ENCODE measurements at regions not wholly inside any gene's neighbourhood (a gene's known extent, or its start where the extent isn't known, plus 50 kb on each side); places are given as distances from the start of the nearest gene placed in this dataset.

GRCh38 chr11:15590132-15590531 is 475.4 kb downstream of the INSC start:
- TF ChIP-seq CTCF (IDR thresholded peaks at IDR 0.05) (no peak), EP300 (IDR thresholded peaks at IDR 0.05) (no peak), POLR2AphosphoS5 (IDR thresholded peaks at IDR 0.05) (no peak), POLR2A (IDR thresholded peaks at IDR 0.05) (no peak)
- WGBS, 2 donors (ENCODE audit: low coverage in 1 of 2), result 100% methylated on average over 1 of the region's 1 CpG; no CpG with 5 or more reads in 1 of the 2 donors
- Histone ChIP-seq H3K27me3 (no peaks in the 10 kb centered on the region), H3K4me1 (peaks cover 0 to 19% (median 0%) of the 10 kb centered on the region in 3 donors), H3K9me3 (no peaks in the 10 kb centered on the region), H3K36me3 (no peaks in the 10 kb centered on the region), H3K4me3 (no peak overlapping the region), H3K27ac (no peak overlapping the region)
- ATAC-seq, result no peak

GRCh38 chr11:15591112-15591537 is 476.4 kb downstream of the INSC start:
- Histone ChIP-seq H3K27ac (no peak overlapping the region), H3K27me3 (no peaks in the 10 kb centered on the region), H3K9me3 (no peaks in the 10 kb centered on the region), H3K4me1 (peaks cover 0 to 29% (median 1%) of the 10 kb centered on the region in 3 donors), H3K4me3 (no peak overlapping the region), H3K36me3 (no peaks in the 10 kb centered on the region)
- no peak for ATAC-seq
- 20 to 82% methylated on average over 2 to 3 of the region's 5 CpGs for WGBS, 2 donors (ENCODE audit: low coverage in 1 of 2)
- no peak for TF ChIP-seq CTCF (IDR thresholded peaks at IDR 0.05)
- no peak for TF ChIP-seq POLR2A (IDR thresholded peaks at IDR 0.05)
- TF ChIP-seq EP300 (IDR thresholded peaks at IDR 0.05), result no peak
- TF ChIP-seq POLR2AphosphoS5 (IDR thresholded peaks at IDR 0.05), result no peak

- WGBS, 2 donors (ENCODE audit: low coverage in 1 of 2), result 80% methylated on average over 1 to 2 of the region's 4 CpGs
- no peak for TF ChIP-seq POLR2AphosphoS5 (IDR thresholded peaks at IDR 0.05)
Observed at GRCh38 chr11:15594607-15595006, 479.9 kb downstream of the INSC start.

GRCh38 chr11:15599376-15599775 is 484.7 kb downstream of the INSC start:
- no peak overlapping the region for H3K27ac ChIP-seq
- no peak for TF ChIP-seq POLR2A (IDR thresholded peaks at IDR 0.05)
- no peak for TF ChIP-seq CTCF (IDR thresholded peaks at IDR 0.05)
- TF ChIP-seq EP300 (IDR thresholded peaks at IDR 0.05), result no peak
- TF ChIP-seq POLR2AphosphoS5 (IDR thresholded peaks at IDR 0.05), result no peak
- no peaks in the 10 kb centered on the region for H3K9me3 ChIP-seq
- H3K4me3 ChIP-seq, result no peak overlapping the region
- H3K27me3 ChIP-seq, result no peaks in the 10 kb centered on the region
- H3K4me1 ChIP-seq, result peaks cover 0 to 36% (median 14%) of the 10 kb centered on the region in 3 donors
- no peaks in the 10 kb centered on the region for H3K36me3 ChIP-seq
- 83 to 94% methylated on average over 2 to 3 of the region's 3 CpGs for WGBS, 2 donors (ENCODE audit: low coverage in 1 of 2)
- ATAC-seq, result no peak

More at GRCh38 chr11:15594607-15595006, 479.9 kb downstream of the INSC start:
- no peaks in the 10 kb centered on the region for H3K27me3 ChIP-seq
- H3K9me3 ChIP-seq, result no peaks in the 10 kb centered on the region
- ATAC-seq, result no peak
- H3K36me3 ChIP-seq, result no peaks in the 10 kb centered on the region
- no peak overlapping the region for H3K27ac ChIP-seq
- H3K4me1 ChIP-seq, result peaks cover 0 to 32% (median 6%) of the 10 kb centered on the region in 3 donors
- H3K4me3 ChIP-seq, result no peak overlapping the region

GRCh38 chr11:15602047-15602446 is 487.3 kb downstream of the INSC start:
- 100% methylated on average over 1 to 2 of the region's 3 CpGs for WGBS, 2 donors (ENCODE audit: low coverage in 1 of 2)
- H3K27me3 ChIP-seq, result no peaks in the 10 kb centered on the region
- H3K4me1 ChIP-seq, result peaks cover 0 to 17% (median 8%) of the 10 kb centered on the region in 3 donors
- no peak overlapping the region for H3K4me3 ChIP-seq
- peak overlapping the region in 1 of 4 donors; percentile 35 for H3K27ac ChIP-seq
- no peaks in the 10 kb centered on the region for H3K36me3 ChIP-seq
- TF ChIP-seq EP300 (IDR thresholded peaks at IDR 0.05) (no peak), CTCF (IDR thresholded peaks at IDR 0.05) (no peak), POLR2AphosphoS5 (IDR thresholded peaks at IDR 0.05) (no peak), POLR2A (IDR thresholded peaks at IDR 0.05) (no peak)
- no peak for ATAC-seq
- no peaks in the 10 kb centered on the region for H3K9me3 ChIP-seq
